COLO829 (cell line): ENCODE measurements at regions not wholly inside any gene's neighbourhood (a gene's known extent, or its start where the extent isn't known, plus 50 kb on each side); places are given as distances from the start of the nearest gene placed in this dataset.

Experiments
- DNase-seq: peaks from one replicate; pipeline ENCODE4 v3.0.0; 2012; ENCODE audit warnings: low spot score

GRCh38 chr5:58106754-58107410 lies 353.0 kb downstream of the PLK2 start:
- DNase-seq, result no peak

GRCh38 chr5:58105836-58106235 lies 354.1 kb downstream of the PLK2 start:
- no peak for DNase-seq

DNA sequence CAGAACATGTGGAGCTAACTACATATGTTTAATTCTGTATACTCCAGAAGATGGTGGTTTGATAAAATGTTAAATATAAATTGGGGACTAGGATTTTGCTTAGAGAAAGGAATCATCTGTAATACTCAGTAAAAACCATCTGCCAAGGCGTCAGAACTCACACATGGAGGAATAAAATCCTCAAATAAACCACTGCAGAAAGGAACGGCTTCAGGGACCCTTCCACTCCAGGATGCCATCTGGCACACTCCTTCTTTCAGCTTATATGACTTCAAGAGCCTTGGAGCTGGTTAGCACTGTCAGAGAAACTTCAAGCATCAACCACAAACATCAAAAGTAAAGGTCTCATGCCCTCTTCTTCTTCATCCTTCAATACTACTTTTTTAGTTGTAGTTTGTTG lies 360.6 kb downstream of the PLK2 start:
- no peak for DNase-seq

GRCh38 chr5:58094031-58094430 lies 365.9 kb downstream of the PLK2 start:
- no peak for DNase-seq

DNA sequence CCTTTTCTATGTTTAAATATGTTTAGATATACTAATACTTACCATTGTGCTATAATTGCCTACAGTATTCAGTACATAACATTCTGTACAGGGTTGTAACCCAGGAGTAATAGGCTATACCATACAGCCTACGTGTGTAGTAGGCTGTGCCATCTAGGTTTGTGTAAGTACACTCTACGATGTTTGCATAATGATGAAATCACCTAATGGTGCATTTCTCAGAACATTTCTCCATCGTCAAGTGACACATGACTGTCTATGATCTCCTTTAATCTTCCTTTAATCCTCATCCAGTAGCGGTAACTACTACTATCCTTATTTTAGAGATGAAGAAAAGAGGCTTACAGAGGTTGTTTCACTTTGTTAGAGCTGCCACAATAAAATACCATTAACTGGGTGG lies 369.2 kb downstream of the PLK2 start:
- DNase-seq, result no peak

DNA sequence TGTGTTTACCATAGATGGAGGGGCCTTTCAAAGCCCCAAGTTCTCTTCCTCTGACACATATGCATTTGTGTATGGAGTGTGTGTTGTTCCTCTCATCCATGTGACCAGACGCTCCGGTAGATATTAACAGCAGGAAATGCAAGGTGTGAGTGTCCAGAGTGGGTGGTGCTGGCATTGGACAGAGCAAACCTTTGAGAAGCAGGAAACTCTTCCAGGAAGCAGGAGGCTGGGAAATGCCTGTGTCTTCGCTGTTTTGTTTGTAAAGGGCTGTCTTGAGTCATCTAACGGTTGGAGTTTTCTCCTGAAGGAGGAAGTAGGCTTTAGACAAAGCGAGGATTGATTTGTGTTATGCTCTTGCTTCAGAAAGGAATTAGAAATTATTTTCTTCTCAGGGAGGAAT lies 370.9 kb downstream of the PLK2 start:
- DNase-seq, result no peak

DNA sequence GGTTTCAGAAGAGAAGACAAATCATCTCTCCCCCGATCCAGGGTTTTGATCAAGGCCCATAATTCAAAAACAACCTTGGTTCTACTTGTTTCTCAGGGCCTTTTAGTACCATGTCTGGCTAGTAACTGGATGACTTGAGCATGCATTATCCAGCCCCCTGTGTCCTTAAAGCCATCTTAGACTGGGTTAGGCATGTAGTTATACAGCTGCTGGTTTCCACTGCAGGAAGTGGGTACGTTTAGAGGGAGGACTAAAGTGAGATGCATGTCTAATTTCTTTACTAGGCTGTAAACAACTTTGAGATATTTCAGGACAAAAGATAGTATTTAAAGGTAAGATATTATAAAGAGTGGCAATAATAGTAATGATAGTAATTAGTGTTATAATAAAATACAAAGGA lies 372.0 kb downstream of the PLK2 start:
- DNase-seq, result no peak

- DNase-seq, result no peak
Observed at GRCh38 chr5:58087123-58087522, 372.8 kb downstream of the PLK2 start.

DNA sequence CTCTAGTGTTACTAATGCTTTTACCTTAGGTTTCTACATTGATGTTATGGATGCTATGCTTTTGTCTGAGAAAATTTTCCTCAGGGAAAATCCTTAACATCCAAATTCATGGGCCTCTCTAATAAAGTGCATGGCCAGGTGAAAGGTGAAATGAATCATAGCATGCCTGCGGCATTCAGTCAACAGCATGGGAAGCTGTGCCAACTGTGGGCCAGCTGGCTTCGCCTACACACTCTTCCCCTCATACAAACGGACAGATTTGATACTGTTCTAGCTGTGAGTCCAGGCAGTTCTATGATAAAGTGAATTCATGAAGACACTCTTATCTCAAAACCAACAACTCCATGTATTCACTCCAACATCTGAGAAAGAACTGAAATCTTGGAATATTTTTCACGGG lies 374.1 kb downstream of the PLK2 start:
- DNase-seq, result no peak

DNA sequence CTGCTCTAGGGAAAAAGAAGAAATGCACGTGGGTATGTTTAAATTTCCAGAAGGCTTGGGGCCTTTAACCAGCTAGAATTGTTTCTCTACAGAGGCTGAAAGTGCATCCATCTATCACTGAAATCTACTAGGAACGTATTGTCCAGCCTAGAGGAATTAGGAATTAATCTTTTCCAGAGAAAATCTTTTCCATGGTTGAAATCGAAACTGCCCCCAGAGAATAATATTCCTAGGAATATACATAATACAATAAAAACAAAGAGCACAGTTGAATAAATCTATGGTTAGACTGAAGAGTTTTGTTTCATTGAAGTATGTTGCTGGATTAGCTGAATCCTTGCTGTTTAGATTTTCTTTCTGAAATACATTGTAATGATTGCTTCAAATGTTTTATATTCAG lies 378.5 kb downstream of the PLK2 start:
- no peak for DNase-seq

- DNase-seq, result no peak
Observed at GRCh38 chr5:58080573-58080972, 379.3 kb downstream of the PLK2 start.

DNA sequence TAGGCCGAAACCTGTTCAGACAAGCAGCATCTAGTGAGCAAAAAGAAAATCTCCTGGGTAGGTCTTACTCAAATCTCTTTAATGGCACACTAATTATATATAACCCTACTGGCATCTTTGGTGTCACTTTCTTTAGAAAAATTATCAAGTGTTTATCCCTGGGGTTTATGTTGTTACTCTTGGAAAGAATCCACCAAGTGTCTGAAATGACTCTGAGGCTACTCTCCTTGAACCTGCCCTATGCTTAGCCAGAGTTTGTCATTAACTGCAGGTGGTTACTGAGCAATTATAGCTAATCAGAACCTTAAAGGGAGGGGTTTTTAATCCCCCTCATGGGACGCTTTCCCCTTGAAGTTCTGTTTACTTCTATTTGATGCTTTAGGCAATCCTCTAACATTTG lies 381.9 kb downstream of the PLK2 start:
- DNase-seq, result no peak

DNA sequence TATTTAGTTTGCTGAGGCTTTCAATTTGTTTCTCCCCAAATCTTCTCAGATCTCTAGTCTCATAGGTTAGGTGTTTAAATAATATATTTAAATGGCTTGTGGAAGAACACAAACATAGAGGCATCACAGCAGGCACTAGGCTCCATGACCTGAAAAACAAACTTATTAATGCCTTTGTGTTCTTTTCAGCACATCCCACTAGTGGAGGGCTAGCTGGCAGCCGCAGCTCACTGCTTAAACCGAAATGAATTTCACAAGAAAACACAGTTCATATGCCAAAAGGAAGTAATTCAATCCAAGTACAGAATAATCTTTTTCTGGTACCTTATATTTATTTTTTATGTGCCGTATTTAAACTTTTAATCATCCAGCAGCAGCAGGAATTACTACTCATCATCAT lies 382.5 kb downstream of the PLK2 start:
- DNase-seq, result no peak

DNA sequence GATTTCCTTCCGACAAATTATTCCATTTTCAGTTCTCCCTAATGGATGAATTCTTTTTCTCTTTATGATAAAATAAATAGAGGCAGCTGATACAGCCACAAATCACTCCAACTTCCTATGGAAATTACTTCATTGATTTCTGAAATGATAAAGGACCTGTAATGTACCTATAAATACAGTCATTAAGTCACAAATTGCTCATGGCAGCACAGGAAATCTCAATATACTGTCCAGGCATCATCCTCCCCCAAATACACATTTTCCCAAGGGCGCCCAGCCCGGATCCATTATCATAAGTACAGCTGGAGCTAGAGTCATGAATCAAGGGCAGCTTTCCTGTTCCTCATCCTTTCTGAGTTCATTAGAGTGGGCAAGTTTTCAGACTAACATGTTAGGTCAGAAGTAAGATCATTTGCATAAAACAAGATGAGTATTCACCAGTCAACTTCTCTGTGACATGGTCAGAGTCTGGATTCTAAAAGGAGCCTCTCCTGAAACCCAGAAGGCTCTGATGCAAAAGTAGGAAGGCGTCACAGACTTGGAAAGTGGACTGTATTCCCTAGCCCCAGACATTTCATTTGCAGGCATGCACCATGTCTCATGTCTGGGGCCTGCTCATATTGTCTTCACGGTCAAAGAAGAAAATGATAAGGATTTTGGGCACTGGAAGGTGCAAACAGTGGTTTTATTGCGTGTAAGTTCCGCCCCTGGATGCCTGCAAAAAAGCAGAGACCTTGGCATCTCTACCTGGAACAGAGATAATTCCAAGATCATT lies 383.2 kb downstream of the PLK2 start:
- no peak for DNase-seq

- no peak for DNase-seq
Observed at GRCh38 chr5:58075907-58076306, 384.0 kb downstream of the PLK2 start.

GRCh38 chr5:58074717-58075116 lies 385.2 kb downstream of the PLK2 start:
- no peak for DNase-seq

DNA sequence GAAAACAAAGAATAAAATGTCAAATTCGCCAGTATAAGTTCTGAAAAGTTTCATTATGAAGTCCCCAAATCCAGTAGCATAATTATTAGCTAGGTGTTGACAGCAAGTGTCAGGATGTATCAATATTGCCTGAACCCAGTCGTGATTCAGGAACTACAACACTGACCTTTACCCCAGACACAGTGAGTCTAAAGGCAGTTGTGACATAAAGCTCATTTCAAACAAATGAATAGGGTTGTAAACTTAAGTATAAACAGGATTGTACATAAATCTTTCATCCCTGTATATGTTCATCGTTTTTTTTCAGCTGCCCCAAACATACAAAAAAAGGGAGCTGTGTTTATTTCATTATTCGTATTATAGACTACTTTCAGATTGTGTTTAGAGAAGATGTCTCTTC lies 385.7 kb downstream of the PLK2 start:
- DNase-seq, result no peak

GRCh38 chr5:58073243-58073642 lies 386.6 kb downstream of the PLK2 start:
- no peak for DNase-seq

DNA sequence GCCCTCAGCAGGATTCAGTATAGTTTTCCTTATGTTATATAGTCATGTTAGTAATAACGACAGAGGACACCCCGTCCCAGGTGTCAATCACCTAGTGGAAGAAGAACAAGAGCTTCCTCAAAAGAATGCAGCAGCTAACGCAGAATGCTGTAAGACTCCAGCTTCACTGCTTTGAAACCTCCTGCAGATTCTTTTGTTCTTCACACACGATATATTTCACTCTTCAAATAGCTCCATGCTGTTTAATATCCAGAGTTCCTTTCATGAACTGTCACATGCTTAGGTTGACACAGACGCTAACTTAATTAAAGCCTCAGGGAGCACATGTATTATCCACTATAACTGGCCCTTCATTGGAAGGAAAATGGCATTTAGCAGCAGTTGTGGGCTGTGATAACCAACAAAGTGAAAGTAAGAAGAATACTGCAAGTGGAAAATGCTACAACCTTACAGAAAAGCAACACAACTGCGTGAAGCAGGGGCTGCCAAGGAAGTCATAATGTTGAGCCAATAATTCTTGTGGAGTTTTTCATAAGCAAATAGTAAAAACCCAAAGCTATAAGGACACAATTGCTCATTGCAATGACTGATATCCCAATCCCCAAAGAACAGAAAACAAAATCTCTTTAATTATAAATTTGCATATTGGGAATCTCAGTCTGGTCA lies 387.5 kb downstream of the PLK2 start:
- no peak for DNase-seq

GRCh38 chr5:58071566-58071965 lies 388.3 kb downstream of the PLK2 start:
- no peak for DNase-seq

DNA sequence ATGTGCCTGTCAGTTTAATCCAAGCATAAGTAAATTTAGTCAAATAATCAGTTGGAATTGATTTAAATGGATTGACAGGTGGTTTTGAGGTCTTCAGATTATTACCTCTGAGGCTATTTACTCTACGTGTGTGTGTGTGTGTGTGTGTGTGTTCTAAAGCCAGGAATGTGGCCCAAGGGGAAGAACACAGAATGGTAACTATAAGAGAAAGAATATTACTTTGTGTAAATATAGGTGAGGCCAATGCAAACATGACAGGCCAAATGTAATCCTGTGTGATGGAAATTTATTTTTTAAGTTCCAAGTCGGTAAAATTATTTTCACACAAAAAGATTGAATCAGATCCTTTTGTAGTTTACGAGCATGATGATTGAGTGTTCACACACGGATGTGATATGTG lies 390.0 kb downstream of the PLK2 start:
- no peak for DNase-seq

DNA sequence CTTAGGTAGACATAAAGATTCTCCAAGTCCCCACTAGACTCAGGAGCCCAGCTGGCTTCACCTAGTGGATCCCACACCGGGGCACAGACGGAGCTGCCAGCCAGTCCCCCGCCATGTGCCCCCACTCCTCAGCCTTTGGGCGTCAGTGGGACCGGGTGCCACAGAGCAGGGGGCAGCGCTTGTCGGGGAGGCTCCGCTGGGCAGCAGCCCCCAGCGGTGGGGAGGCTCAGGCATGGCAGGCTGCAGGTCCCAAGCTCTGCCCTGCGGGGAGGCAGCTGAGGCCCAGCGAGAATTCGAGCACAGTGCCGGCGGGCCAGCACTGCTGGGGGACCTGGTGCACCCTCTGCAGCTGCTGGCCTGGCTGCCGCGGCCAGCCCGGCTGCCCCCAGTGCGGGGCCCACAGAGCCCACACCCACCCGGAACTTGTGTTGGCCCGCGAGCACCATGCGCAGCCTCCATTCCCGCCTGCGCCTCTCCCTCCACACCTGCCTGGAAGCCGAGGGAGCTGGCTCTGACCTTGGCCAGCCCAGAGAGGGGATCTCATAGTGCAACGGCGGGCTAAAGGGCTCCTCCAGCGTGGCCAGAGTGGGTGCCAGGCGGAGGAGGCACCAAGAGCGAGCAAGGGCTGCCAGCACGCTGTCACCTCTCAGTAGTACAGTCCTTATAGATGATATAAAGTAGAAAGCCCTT lies 390.7 kb downstream of the PLK2 start:
- no peak for DNase-seq

DNA sequence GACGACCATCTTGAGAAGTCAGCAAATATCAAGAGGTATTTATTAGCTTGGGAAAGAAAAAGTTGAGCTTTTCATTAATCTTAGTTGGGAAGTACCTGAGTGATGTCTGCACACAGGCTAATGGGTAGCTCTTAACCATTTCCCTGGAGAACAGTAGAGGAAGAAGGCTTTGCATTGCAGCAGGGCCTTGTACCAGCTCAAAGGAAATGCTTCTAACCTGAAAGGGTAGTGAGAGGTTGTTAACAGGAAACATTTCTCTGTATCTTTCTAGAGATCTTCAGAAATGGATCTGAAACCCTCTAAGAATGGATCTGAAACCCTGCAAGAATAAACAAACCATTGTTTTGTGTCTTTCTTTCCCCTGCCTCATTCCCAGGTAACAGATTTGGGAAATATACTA lies 393.3 kb downstream of the PLK2 start:
- DNase-seq, result no peak
